GM12873 (cell line): ENCODE measurements at regions not wholly inside any gene's neighbourhood (a gene's known extent, or its start where the extent isn't known, plus 50 kb on each side); places are given as distances from the start of the nearest gene placed in this dataset.

Experiments used
- CTCF ChIP-seq: IDR thresholded peaks from 2 replicates; pipeline ENCODE4 v1.5.1; 2012; ENCODE audit warnings: low read depth, mild to moderate bottlenecking, moderate library complexity, low read length, control low read depth; ENCODE audit not compliant: insufficient read depth; ENCODE audit errors: missing control alignments

DNA sequence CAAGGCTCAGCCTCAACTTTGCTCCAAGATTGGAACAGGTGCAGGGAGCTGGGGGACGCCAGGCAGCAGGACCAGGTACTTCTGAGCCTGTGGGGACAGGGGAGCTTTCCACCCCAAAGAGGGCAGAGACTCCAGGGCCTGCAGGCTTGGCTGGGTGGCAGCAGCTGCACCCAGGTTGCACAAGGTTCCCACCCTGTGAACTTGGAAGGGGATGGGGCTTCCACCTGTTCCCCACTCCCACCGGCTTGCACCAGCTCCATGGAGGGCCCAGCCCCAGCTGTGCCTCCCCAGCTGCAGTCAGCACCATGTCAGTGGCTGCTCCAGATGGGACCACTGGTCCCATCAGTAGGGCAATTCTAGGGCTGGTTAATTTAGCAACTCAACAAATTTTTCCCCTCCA lies 114.0 kb upstream of the CDKN3 start:
- TF ChIP-seq CTCF, result no peak

- no peak for TF ChIP-seq CTCF
Observed at GRCh38 chr14:54285030-54285429, 111.8 kb upstream of the CDKN3 start.

- TF ChIP-seq CTCF, result no peak
Observed at GRCh38 chr14:54291491-54292191, 105.2 kb upstream of the CDKN3 start.

- TF ChIP-seq CTCF, result no peak
Observed at GRCh38 chr14:54294802-54295201, 102.0 kb upstream of the CDKN3 start.

DNA sequence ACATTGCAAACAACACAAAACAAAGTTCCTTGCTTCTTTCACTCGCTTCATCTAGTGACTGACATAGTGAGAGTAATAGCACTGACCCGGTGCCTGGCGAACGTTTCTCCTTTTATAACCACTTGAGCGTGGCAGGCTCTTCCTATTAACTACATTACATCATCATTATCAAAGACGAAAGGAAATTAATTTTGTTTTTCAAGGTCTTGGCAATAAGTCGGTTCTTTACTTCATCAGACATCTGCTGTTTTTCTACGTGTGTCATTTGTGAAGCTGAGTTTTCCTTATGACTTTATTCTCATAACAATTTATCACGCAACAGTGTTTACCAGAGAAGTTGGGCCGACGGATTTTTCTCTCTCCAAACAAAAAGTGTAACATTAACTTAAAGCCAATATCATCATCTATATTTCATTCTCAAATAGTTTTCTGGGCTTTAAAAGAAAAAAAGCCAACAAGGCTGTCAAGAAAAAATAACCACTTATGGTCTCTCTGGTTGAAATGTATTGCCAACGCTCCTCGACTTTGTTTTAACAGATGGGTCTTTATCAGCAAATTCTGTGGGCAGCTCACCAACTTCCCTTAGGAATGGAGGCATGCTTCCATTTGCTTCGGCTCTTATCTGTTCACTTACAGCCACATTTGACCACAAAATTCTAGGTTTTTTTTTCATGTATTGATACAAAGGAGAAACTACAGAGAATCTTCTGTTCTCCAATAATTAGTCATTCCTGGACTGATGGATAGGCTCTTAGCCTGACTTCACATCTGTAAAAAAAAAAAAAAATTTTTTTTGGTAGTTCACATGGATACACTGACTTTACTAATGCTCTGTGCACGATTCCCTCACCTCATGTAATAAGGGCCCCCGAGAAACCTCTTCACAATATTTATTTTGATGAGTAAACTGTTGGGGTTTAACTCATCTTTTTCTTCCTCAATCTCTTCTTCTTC lies 97.1 kb upstream of the CDKN3 start:
- no peak for TF ChIP-seq CTCF

DNA sequence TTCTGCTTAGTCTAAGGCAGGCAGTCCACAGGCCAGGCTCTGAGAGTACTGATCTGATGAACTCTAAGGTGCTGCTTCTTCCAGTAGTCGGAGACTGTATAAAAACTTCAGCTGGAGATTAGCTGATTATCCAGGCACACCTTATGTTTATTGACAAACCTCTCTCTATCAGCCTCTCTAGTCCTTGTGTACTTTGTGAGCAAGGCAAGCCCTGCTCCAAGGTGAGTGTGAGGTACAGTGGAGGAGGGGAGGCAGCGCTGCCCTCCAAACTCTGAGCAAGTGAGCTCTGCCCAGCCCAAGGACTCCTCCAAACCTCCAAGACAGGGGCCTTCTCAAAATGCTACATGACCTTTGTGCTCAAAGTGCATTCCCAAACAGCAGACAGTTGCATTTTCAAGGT lies 95.9 kb upstream of the CDKN3 start:
- no peak for TF ChIP-seq CTCF

DNA sequence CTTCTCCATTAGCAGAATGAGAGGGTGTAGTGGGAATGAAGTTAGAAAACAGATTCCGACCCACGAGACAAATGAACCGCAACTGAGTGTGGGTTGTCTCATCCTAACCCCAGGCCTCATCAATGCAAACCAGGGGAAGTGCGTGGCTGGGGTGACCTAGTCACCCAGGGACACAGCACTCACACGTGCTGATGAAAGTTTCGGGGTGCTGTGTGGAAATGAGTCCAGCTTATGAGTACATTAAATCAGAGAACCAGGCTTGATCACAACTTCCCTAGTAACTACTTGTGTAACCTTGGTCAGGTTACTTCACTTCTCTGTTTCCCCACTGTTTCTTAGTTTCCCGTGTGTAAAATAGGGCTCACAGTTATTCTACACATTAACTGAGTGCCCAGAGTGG lies 95.4 kb upstream of the CDKN3 start:
- no peak for TF ChIP-seq CTCF
